ENCODE measurements at regions not wholly inside any gene's neighbourhood (a gene's known extent, or its start where the extent isn't known, plus 50 kb on each side); places are given as distances from the start of the nearest gene placed in this dataset.

GRCh38 chr1:234675006-234675405 lies 65.0 kb upstream of the IRF2BP2 start:
- no peak overlapping the region for H3K27ac ChIP-seq

GRCh38 chr1:234674218-234674815 lies 64.3 kb upstream of the IRF2BP2 start:
- H3K4me1 ChIP-seq, result peaks cover 0 to 13% (median 2%) of the 10 kb centered on the region in 4 donors
- H3K9me3 ChIP-seq, result no peaks in the 10 kb centered on the region
- intact Hi-C loops (cut with DNase I; ENCODE audit: low total_unique reads) (no loop called here), in situ Hi-C loops (cut with MboI; ENCODE audit: low pct_ligation_motif_present in 1 of 4, low pct_unique_long_range_greater_than_20kb in 1 of 4, low sequenced_read_pairs in 3 of 4) (no loop called here)
- no peak for DNase-seq
- H3K27ac ChIP-seq, result no peak overlapping the region
- no peak for TF ChIP-seq POLR2A (IDR thresholded peaks at IDR 0.05)
- TF ChIP-seq CTCF (IDR thresholded peaks at IDR 0.05), result no peak
- no peak for TF ChIP-seq POLR2AphosphoS5 (IDR thresholded peaks at IDR 0.05)
- no peak for TF ChIP-seq EP300 (IDR thresholded peaks at IDR 0.05; ENCODE audit: low read depth)
- 97% methylated on average over 4 of the region's 4 CpGs; no CpG with 5 or more reads in 1 of the 2 donors for WGBS, 2 donors (ENCODE audit: low coverage in 1 of 2)
- no peak overlapping the region for H3K4me3 ChIP-seq
- H3K27me3 ChIP-seq, result no peaks in the 10 kb centered on the region
- H3K36me3 ChIP-seq, result no peaks in the 10 kb centered on the region

More at GRCh38 chr1:234675006-234675405, 65.0 kb upstream of the IRF2BP2 start:
- Histone ChIP-seq H3K4me3 (no peak overlapping the region), H3K9me3 (no peaks in the 10 kb centered on the region), H3K27me3 (no peaks in the 10 kb centered on the region), H3K36me3 (no peaks in the 10 kb centered on the region), H3K4me1 (peaks cover 0 to 13% (median 2%) of the 10 kb centered on the region in 4 donors)
- 83 to 94% methylated on average over 2 to 4 of the region's 4 CpGs for WGBS, 2 donors (ENCODE audit: low coverage in 1 of 2)
- TF ChIP-seq EP300 (IDR thresholded peaks at IDR 0.05; ENCODE audit: low read depth), result no peak
- TF ChIP-seq POLR2A (IDR thresholded peaks at IDR 0.05), result no peak
- no peak for TF ChIP-seq CTCF (IDR thresholded peaks at IDR 0.05)
- TF ChIP-seq POLR2AphosphoS5 (IDR thresholded peaks at IDR 0.05), result no peak
- in situ Hi-C loops (cut with MboI; ENCODE audit: low pct_ligation_motif_present in 1 of 4, low pct_unique_long_range_greater_than_20kb in 1 of 4, low sequenced_read_pairs in 3 of 4) (no loop called here), intact Hi-C loops (cut with DNase I; ENCODE audit: low total_unique reads) (no loop called here)
- DNase-seq, result no peak

- Histone ChIP-seq H3K4me1 (peaks cover 0 to 13% (median 2%) of the 10 kb centered on the region in 4 donors), H3K27ac (no peak overlapping the region)
Observed at GRCh38 chr1:234672349-234673135, 62.6 kb upstream of the IRF2BP2 start.

More at GRCh38 chr1:234672349-234673135, 62.6 kb upstream of the IRF2BP2 start:
- Histone ChIP-seq H3K9me3 (no peaks in the 10 kb centered on the region), H3K4me3 (no peak overlapping the region), H3K36me3 (no peaks in the 10 kb centered on the region), H3K27me3 (no peaks in the 10 kb centered on the region)
- WGBS, 2 donors (ENCODE audit: low coverage in 1 of 2), result 94 to 95% methylated on average over 5 to 12 of the region's 12 CpGs
- DNase-seq, result no peak
- intact Hi-C loops (cut with DNase I; ENCODE audit: low total_unique reads), result no loop called here
- no peak for TF ChIP-seq CTCF (IDR thresholded peaks at IDR 0.05)
- no peak for TF ChIP-seq POLR2A (IDR thresholded peaks at IDR 0.05)
- no peak for TF ChIP-seq EP300 (IDR thresholded peaks at IDR 0.05; ENCODE audit: low read depth)
- TF ChIP-seq POLR2AphosphoS5 (IDR thresholded peaks at IDR 0.05), result no peak
- in situ Hi-C loops (cut with MboI; ENCODE audit: low pct_ligation_motif_present in 1 of 4, low pct_unique_long_range_greater_than_20kb in 1 of 4, low sequenced_read_pairs in 3 of 4), result no loop called here

All from transverse colon (tissue), 4 donors.